AG09309 (cell line): ENCODE measurements at regions not wholly inside any gene's neighbourhood (a gene's known extent, or its start where the extent isn't known, plus 50 kb on each side); places are given as distances from the start of the nearest gene placed in this dataset.

Experiments
- DNase-seq: peaks from one replicate; pipeline ENCODE4 v3.0.0-alpha.2; 2010; ENCODE audit warnings: low read depth
- H3K4me3 ChIP-seq: 2 replicates; pipeline ENCODE4 v1.5.1; 2011; ENCODE audit warnings: mild to moderate bottlenecking, low read depth, low read length, moderate library complexity; ENCODE audit not compliant: control insufficient read depth
- TF ChIP-seq, protein P1 (sequence below): IDR thresholded peaks from 2 replicates; pipeline ENCODE4 v1.5.1; 2011; ENCODE audit warnings: mild to moderate bottlenecking, low read depth, low read length, inconsistent platforms; ENCODE audit not compliant: insufficient read depth, control insufficient read depth; ENCODE audit errors: missing control alignments

DNA sequence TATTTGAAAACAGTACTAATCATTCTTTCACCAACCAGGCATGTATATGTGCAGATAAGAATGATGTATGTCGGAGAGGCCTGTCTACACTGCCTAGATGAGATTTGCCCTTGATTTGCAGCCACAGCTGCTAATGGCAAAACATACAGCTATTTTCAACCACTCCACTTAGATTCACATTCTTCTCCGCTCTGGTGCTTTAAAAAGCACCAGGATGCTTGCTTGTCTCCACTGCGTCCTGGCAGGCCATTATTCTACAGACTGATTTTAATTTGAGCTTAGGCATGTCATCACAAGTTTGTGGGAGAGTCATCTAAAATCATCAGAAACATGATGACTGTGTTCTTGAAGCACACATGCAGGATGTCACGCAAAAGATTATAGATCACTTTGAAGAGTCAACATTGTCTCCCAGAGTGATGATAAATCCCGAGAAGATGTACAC, 119.0 kb upstream of the NRIP1 start:
- TF ChIP-seq, protein P1, sequence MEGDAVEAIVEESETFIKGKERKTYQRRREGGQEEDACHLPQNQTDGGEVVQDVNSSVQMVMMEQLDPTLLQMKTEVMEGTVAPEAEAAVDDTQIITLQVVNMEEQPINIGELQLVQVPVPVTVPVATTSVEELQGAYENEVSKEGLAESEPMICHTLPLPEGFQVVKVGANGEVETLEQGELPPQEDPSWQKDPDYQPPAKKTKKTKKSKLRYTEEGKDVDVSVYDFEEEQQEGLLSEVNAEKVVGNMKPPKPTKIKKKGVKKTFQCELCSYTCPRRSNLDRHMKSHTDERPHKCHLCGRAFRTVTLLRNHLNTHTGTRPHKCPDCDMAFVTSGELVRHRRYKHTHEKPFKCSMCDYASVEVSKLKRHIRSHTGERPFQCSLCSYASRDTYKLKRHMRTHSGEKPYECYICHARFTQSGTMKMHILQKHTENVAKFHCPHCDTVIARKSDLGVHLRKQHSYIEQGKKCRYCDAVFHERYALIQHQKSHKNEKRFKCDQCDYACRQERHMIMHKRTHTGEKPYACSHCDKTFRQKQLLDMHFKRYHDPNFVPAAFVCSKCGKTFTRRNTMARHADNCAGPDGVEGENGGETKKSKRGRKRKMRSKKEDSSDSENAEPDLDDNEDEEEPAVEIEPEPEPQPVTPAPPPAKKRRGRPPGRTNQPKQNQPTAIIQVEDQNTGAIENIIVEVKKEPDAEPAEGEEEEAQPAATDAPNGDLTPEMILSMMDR = no peak
- DNase-seq = no peak
- H3K4me3 ChIP-seq = no peak overlapping the region

DNA sequence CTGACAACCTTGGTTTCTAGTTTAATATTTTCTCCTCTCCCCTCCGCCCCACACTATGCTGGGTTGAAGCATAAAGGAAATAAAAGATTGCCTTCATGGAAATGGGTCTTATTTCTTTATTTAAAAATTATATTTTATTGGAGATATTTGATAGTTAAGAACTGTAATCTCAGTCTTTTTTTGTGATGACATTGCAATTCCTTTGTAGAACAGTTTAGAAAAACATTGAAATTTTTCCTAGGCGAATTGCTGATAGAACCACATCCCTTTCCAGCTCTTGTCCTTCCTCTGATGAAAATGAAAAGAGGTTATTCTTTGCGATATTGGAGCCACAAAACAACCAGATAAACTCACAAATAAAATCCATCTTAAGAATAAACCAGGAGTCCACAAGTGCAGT, 125.6 kb upstream of the NRIP1 start:
- H3K4me3 ChIP-seq = no peak overlapping the region
- TF ChIP-seq, protein P1 = no peak
- no peak for DNase-seq

DNA sequence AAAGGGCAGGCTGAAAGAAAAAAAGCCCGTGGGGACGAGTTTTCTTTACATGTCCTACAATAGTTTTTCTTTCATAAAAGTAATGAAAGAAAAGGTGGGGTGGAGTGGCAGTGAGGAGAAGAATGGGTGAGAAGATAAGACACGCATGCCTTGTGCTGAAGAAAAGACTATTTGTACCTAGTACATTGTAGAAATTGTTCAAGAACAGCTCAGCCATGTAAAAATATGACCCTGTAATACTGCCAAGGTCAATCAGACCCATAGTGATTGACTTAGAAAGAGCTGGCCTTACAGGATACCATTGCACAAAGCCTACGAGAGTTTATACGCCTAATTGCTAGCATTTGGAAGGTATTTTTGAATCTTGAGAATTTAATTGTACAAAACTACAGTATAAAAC, 126.0 kb upstream of the NRIP1 start:
- TF ChIP-seq, protein P1 = no peak
- DNase-seq = no peak
- H3K4me3 ChIP-seq = no peak overlapping the region

DNA sequence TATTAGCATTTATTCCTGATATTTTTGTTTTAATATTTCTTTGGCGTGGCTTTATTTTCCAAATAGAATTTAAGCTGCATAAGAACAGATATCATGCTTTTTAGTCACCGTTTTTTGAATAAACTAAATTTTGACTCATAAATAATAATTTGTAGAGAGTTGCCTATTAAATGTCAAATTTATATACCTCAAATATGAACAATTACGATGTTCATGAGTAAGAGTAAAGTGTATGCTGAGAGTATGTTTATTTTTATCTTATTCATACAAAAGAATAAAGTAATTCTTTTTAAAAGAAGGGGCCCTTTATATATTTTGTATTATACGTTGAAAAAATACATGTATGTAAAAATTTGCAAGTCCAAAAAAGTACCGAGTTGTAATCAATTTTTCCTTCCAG, 126.5 kb upstream of the NRIP1 start:
- H3K4me3 ChIP-seq = no peak overlapping the region
- DNase-seq = no peak
- TF ChIP-seq, protein P1 = no peak

DNA sequence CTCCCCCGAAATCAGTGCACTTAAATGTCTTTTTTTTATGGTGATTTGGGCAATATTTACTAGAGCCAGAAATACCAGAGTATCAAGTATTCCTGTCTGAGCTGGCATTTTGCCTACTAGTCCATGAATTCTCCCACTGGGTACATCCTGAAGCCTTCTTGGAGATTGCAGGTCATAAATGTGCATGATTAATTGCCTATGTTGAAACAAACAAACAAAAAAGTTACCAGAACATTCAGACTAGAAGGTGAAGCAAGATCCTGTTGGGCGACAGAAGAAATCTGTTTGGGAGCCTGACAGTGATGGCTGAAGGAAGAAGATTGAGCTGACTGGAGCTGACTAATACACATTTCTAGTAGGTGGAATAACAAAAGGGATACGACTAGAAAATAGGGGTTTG, 127.4 kb upstream of the NRIP1 start:
- no peak for DNase-seq
- TF ChIP-seq, protein P1 = no peak
- no peak overlapping the region for H3K4me3 ChIP-seq

DNA sequence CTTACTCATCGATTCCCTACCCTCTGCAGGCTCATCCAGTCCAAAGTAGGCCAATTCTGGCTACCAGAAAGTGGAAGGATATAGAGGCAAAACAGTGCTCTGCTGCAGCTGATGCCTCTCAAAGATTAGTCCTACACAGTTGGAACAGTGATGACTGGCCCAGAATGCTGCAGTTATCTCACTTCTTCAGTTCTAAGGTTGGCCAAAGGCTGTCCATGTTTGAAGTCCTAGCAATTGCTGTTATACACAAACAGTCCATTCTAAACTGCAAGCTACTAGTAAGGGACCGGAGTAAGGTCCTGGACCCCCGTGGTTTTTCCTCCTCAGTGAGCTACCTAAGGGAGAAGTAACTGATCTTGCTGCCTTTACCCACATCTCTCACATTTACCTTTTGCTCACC, 129.1 kb upstream of the NRIP1 start:
- no peak for DNase-seq
- no peak overlapping the region for H3K4me3 ChIP-seq
- TF ChIP-seq, protein P1 = no peak

DNA sequence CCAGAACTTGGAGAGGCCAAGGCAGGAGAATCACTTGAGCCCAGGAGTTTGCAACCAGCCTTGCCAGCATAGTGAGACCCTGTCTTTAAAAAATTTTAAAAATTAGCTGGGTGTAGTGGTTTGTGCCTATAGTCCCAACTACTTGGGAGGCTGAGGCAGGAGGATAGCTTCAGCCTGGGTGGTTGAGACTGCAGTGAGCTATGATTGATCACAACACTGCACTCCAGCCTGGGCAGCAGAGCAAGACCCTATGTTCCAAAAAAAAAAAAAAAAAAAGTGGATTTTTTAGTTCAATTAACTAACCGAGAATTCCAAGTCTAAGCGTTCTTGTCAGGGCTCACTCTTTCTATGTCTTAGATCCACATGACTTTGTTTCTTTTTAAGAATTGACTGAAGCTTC, 130.3 kb upstream of the NRIP1 start:
- no peak for DNase-seq
- H3K4me3 ChIP-seq = no peak overlapping the region
- TF ChIP-seq, protein P1 = no peak
